GM13976 (cell line): ENCODE measurements at regions not wholly inside any gene's neighbourhood (a gene's known extent, or its start where the extent isn't known, plus 50 kb on each side); places are given as distances from the start of the nearest gene placed in this dataset.

ENCODE experiments used
- DNase-seq: peaks from one replicate; pipeline ENCODE4 v3.0.0; 2012; ENCODE audit warnings: low spot score
- in situ Hi-C: fragments of 300-500 bp; cut with MboI; formaldehyde crosslinking; loops from one replicate; pipeline ENCODE4 v1.12.0; 2022; ENCODE audit warnings: low sequenced_read_pairs, mixed read lengths, inconsistent platforms; ENCODE audit not compliant: unreplicated experiment
- TF ChIP-seq, protein P1 (sequence below): IDR thresholded peaks from 2 replicates; pipeline ENCODE4 v1.5.1; 2012; ENCODE audit warnings: borderline replicate concordance, mild to moderate bottlenecking; ENCODE audit not compliant: insufficient read depth; ENCODE audit errors: extremely low read depth, missing control alignments, control extremely low read depth

- DNase-seq, result no peak
- in situ Hi-C loops, result no loop called here
- TF ChIP-seq, protein P1, sequence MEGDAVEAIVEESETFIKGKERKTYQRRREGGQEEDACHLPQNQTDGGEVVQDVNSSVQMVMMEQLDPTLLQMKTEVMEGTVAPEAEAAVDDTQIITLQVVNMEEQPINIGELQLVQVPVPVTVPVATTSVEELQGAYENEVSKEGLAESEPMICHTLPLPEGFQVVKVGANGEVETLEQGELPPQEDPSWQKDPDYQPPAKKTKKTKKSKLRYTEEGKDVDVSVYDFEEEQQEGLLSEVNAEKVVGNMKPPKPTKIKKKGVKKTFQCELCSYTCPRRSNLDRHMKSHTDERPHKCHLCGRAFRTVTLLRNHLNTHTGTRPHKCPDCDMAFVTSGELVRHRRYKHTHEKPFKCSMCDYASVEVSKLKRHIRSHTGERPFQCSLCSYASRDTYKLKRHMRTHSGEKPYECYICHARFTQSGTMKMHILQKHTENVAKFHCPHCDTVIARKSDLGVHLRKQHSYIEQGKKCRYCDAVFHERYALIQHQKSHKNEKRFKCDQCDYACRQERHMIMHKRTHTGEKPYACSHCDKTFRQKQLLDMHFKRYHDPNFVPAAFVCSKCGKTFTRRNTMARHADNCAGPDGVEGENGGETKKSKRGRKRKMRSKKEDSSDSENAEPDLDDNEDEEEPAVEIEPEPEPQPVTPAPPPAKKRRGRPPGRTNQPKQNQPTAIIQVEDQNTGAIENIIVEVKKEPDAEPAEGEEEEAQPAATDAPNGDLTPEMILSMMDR, result no peak
Observed at GRCh38 chr22:26778372-26778771, 121.0 kb downstream of the MIAT start.

- TF ChIP-seq, protein P1, result no peak
- in situ Hi-C loops, result no loop called here
- DNase-seq, result no peak
Observed at GRCh38 chr22:26779108-26779507, 121.7 kb downstream of the MIAT start.

- no peak for DNase-seq
- in situ Hi-C loops, result no loop called here
- TF ChIP-seq, protein P1, result no peak
Observed at GRCh38 chr22:26779929-26780328, 122.5 kb downstream of the MIAT start.

- TF ChIP-seq, protein P1, result no peak
- in situ Hi-C loops, result no loop called here
- no peak for DNase-seq
Observed at GRCh38 chr22:26780521-26780920, 123.1 kb downstream of the MIAT start.

DNA sequence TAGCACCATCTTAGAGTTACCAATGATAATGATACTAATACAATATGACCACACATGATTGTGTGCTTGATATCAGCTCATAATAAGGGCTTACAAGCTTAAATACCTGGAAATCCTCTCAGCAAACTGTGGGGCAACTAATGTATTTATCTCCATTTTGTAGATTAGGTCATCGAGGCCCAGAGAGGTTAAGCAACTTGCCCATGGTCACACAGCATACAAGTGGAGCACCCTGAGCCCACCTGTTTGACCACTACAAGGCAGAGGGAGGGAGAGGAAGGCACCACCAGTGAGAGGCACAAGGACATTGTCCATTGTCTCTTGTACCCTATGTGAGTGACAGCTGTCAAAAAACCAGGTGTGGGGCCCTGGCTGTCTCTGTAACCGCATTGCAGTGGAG, 123.7 kb downstream of the MIAT start:
- in situ Hi-C loops, result no loop called here
- no peak for DNase-seq
- TF ChIP-seq, protein P1, result no peak

DNA sequence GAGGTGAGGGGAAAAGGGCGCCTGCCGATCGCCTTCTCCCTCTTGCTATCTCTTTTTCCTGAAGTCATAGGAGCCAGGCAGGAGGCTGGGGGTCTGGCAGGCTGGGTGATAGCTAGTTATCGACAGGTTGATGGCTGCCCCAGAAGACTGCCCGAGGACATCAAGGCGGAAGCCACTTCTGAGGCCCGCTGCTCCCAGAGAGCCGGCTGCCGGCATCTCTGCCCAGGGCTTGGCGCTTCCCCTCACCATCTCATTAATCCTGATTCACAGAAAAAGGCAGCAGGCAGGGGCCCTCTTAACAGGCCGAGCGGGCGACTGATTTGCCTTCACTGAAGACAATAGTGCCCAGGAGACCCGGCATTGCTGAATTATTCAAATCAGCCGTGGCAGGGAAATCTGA, 124.2 kb downstream of the MIAT start:
- TF ChIP-seq, protein P1, result no peak
- in situ Hi-C loops, result no loop called here
- DNase-seq, result no peak

- in situ Hi-C loops, result no loop called here
- DNase-seq, result no peak
- TF ChIP-seq, protein P1, result no peak
Observed at GRCh38 chr22:26783885-26784284, 126.5 kb downstream of the MIAT start.
